SJCRH30 (cell line): ENCODE measurements at regions not wholly inside any gene's neighbourhood (a gene's known extent, or its start where the extent isn't known, plus 50 kb on each side); places are given as distances from the start of the nearest gene placed in this dataset.

Source experiments
- DNase-seq, 2 experiments: peaks; one replicate each; pipeline ENCODE4 v3.0.0-alpha.2; 2015 to 2020
- H3K27ac ChIP-seq: fragments of 250-450 bp; sonication (Bioruptor Pico); 2 replicates; pipeline ENCODE4 v1.5.1; 2020; ENCODE audit warnings: mild to moderate bottlenecking, moderate library complexity
- H3K27me3 ChIP-seq: fragments of 250-450 bp; sonication (Bioruptor Pico); 2 replicates; pipeline ENCODE4 v1.5.1; 2020; ENCODE audit warnings: mild to moderate bottlenecking, moderate library complexity
- H3K36me3 ChIP-seq: fragments of 250-450 bp; sonication (Bioruptor Pico); 2 replicates; pipeline ENCODE4 v1.5.1; 2020; ENCODE audit warnings: mild to moderate bottlenecking, moderate library complexity
- H3K4me1 ChIP-seq: fragments of 250-450 bp; sonication (Bioruptor Pico); 2 replicates; pipeline ENCODE4 v1.5.1; 2020; ENCODE audit warnings: mild to moderate bottlenecking, moderate library complexity
- H3K4me3 ChIP-seq: fragments of 250-450 bp; sonication (Bioruptor Pico); 2 replicates; pipeline ENCODE4 v1.5.1; 2020; ENCODE audit warnings: mild to moderate bottlenecking, moderate library complexity
- H3K9me3 ChIP-seq: fragments of 250-450 bp; sonication (Bioruptor Pico); replicated peaks from 2 replicates; pipeline ENCODE4 v1.5.1; 2020; ENCODE audit warnings: mild to moderate bottlenecking, moderate library complexity

DNA sequence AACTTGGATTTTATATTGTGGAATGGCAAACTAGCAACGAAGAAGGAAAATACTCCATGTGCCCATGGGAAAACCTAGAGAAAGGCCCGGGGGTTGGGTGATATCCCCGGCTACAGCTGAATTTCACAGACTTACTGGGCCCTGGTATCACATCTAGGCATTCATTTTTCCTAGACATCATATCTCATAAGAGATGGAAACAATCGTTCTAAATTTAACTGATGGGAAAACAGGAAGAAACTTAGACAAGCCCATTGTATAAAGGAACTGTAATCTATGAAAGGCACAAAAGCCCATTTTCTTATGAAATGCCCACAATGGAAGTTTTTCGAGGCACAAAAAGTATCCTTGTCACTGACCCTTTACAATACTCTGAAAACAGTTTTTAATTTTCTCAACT, 407.9 kb upstream of the LYPLAL1 start:
- Histone ChIP-seq H3K27me3 (no peaks in the 10 kb centered on the region), H3K9me3 (no peaks in the 10 kb centered on the region), H3K36me3 (no peaks in the 10 kb centered on the region), H3K27ac (no peak overlapping the region), H3K4me3 (no peak overlapping the region), H3K4me1 (no peaks in the 10 kb centered on the region)
- DNase-seq: no peak

GRCh38 chr1:218771931-218772330, 401.7 kb upstream of the LYPLAL1 start:
- no peaks in the 10 kb centered on the region for H3K36me3 ChIP-seq
- no peaks in the 10 kb centered on the region for H3K27me3 ChIP-seq
- H3K27ac ChIP-seq: no peak overlapping the region
- no peaks in the 10 kb centered on the region for H3K4me1 ChIP-seq
- H3K9me3 ChIP-seq: peaks cover 3% of the 10 kb centered on the region; the same call in 1 of the 2 replicates
- DNase-seq: no peak
- no peak overlapping the region for H3K4me3 ChIP-seq

GRCh38 chr1:218772575-218772974, 401.1 kb upstream of the LYPLAL1 start:
- Histone ChIP-seq H3K27me3 (no peaks in the 10 kb centered on the region), H3K9me3 (peaks cover 3% of the 10 kb centered on the region; the same call in 1 of the 2 replicates), H3K4me1 (no peaks in the 10 kb centered on the region), H3K4me3 (no peak overlapping the region), H3K27ac (no peak overlapping the region), H3K36me3 (no peaks in the 10 kb centered on the region)
- no peak for DNase-seq

DNA sequence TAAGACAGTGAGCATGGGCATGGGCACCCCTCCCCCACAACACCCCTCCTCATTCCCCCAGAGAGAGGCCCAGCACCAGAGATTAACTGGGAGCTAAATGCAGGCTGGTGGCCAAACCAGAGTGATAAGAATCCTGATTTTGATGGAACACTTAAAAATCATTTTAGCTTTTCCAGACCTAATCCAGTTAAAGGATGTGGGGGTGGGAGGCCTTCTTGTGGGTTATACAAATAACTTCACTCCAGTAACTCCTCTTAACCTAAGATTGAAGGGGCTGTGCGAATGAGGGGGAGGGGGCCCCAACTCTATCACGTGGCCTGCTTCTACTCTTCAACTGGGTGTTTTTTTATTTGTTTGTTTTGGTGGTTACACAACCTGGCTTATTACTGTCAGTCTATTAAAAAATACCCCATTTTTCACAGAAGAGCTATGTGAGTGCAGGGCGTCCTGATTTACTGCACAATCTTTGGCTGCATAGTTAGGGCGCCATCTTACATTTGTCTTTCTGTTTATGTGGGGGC, 398.1 kb upstream of the LYPLAL1 start:
- no peaks in the 10 kb centered on the region for H3K36me3 ChIP-seq
- H3K4me1 ChIP-seq: peaks cover 18% of the 10 kb centered on the region
- no peak overlapping the region for H3K4me3 ChIP-seq
- H3K9me3 ChIP-seq: peaks cover 3% of the 10 kb centered on the region; the same call in 1 of the 2 replicates
- no peaks in the 10 kb centered on the region for H3K27me3 ChIP-seq
- H3K27ac ChIP-seq: no peak overlapping the region
- no peak for DNase-seq

GRCh38 chr1:218778257-218779126, 395.2 kb upstream of the LYPLAL1 start:
- peak; percentile 28 to 54 for DNase-seq
- no peaks in the 10 kb centered on the region for H3K27me3 ChIP-seq
- no peaks in the 10 kb centered on the region; the same call in 1 of the 2 replicates for H3K9me3 ChIP-seq
- H3K4me3 ChIP-seq: no peak overlapping the region
- H3K27ac ChIP-seq: peak overlapping the region; percentile 21; the same call in 1 of the 2 replicates
- peaks cover 18% of the 10 kb centered on the region for H3K4me1 ChIP-seq
- no peaks in the 10 kb centered on the region for H3K36me3 ChIP-seq

- H3K27ac ChIP-seq: no peak overlapping the region; the same call in 1 of the 2 replicates
- no peaks in the 10 kb centered on the region for H3K36me3 ChIP-seq
- no peak overlapping the region for H3K4me3 ChIP-seq
- H3K4me1 ChIP-seq: peaks cover 18% of the 10 kb centered on the region
- H3K9me3 ChIP-seq: no peaks in the 10 kb centered on the region; the same call in 1 of the 2 replicates
- no peak for DNase-seq
- no peaks in the 10 kb centered on the region for H3K27me3 ChIP-seq
These were observed 394.2 kb upstream of the LYPLAL1 start for GRCh38 chr1:218779341-218780100.

DNA sequence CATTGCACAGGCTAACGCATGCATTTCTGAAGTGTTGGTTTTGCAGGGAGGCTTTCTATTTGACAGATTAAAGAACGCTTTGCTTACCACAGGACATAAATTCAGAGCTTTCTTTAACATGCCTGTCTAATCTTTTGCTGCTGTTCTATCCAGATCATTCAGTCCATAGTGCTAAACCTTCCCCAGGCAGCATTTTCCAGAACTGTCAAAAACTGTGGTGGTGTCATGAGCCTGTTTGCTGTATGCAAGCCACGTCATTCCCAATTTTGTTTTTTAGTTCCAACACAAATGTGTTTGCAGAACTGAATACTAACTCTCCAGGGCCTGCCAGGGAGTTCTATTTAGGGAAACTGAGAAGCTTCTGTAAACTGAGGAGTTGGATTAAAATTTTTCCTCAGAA, 390.5 kb upstream of the LYPLAL1 start:
- DNase-seq: no peak
- no peaks in the 10 kb centered on the region for H3K36me3 ChIP-seq
- H3K4me3 ChIP-seq: no peak overlapping the region
- H3K27ac ChIP-seq: no peak overlapping the region
- H3K27me3 ChIP-seq: no peaks in the 10 kb centered on the region
- H3K9me3 ChIP-seq: no peaks in the 10 kb centered on the region; the same call in 1 of the 2 replicates
- H3K4me1 ChIP-seq: peaks cover 15% of the 10 kb centered on the region

- no peak for DNase-seq
- Histone ChIP-seq H3K9me3 (no peaks in the 10 kb centered on the region; the same call in 1 of the 2 replicates), H3K36me3 (no peaks in the 10 kb centered on the region), H3K4me3 (no peak overlapping the region), H3K27me3 (no peaks in the 10 kb centered on the region), H3K4me1 (peaks cover 7% of the 10 kb centered on the region), H3K27ac (no peak overlapping the region)
These were observed 389.8 kb upstream of the LYPLAL1 start for GRCh38 chr1:218783916-218784315.

DNA sequence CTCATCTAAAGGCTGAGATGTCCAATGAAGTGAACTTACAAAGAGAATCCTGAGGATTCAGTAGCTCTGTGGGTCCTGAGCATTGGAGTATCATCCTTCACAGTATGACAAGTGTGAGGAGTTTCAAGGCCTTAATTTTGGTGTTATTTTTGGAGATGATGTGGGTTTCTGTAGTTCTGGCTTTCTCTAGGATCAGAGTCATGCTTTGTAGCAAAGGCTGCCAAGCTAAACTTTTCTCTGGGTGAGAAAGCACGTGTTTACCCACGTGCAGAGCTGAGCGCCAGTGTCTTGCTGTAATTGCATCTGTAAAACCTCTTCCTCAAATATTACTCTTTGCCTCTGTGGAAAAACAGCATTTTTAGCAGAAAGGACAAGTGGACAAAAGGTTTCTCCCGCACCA, 387.8 kb upstream of the LYPLAL1 start:
- Histone ChIP-seq H3K4me1 (no peaks in the 10 kb centered on the region), H3K9me3 (no peaks in the 10 kb centered on the region), H3K27ac (no peak overlapping the region), H3K27me3 (no peaks in the 10 kb centered on the region), H3K4me3 (no peak overlapping the region), H3K36me3 (no peaks in the 10 kb centered on the region)
- DNase-seq: no peak

- Histone ChIP-seq H3K4me3 (no peak overlapping the region), H3K27ac (no peak overlapping the region), H3K27me3 (no peaks in the 10 kb centered on the region), H3K9me3 (no peaks in the 10 kb centered on the region; the same call in 1 of the 2 replicates), H3K4me1 (no peaks in the 10 kb centered on the region), H3K36me3 (no peaks in the 10 kb centered on the region)
- DNase-seq: no peak
These were observed 385.9 kb upstream of the LYPLAL1 start for GRCh38 chr1:218787826-218788225.

GRCh38 chr1:218796773-218797172, 376.9 kb upstream of the LYPLAL1 start:
- Histone ChIP-seq H3K4me3 (no peak overlapping the region), H3K27me3 (no peaks in the 10 kb centered on the region), H3K27ac (no peak overlapping the region), H3K4me1 (no peaks in the 10 kb centered on the region), H3K36me3 (no peaks in the 10 kb centered on the region; the same call in 1 of the 2 replicates), H3K9me3 (no peaks in the 10 kb centered on the region; the same call in 1 of the 2 replicates)
- no peak for DNase-seq

GRCh38 chr1:218802799-218803198, 370.9 kb upstream of the LYPLAL1 start:
- Histone ChIP-seq H3K4me3 (no peak overlapping the region), H3K27ac (no peak overlapping the region), H3K36me3 (no peaks in the 10 kb centered on the region; the same call in 1 of the 2 replicates), H3K27me3 (no peaks in the 10 kb centered on the region), H3K9me3 (peaks cover 2% of the 10 kb centered on the region; the same call in 1 of the 2 replicates), H3K4me1 (no peaks in the 10 kb centered on the region)
- no peak for DNase-seq

DNA sequence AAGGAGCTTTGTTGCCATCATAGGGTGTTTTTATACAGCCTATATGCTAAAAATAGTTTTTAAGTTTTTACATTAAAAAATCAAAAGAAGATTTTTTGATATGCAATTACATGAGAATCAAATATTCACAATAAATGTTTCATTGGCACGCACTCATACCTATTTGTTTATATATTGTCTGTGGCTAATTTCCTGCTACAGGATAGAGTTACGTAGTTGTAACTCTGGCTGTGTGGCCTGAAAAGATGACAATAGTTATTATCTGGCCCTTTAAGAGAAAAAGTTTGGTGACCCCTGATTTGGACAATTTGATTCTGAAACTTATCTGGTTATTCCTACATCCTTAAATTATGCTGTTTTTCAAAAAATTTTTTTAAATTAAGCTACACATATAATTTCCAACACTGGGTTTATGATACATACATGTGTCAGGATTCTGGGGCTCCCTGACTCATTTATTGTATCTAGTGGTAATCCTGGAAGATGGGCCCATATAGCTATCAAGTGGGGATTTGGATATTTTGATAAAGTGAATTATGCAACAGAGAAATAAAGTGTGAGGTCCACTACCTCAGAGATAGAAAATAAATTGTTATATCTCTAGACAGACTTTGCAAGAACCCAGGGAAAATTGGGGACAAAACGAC, 370.2 kb upstream of the LYPLAL1 start:
- DNase-seq: no peak
- H3K9me3 ChIP-seq: peaks cover 2% of the 10 kb centered on the region; the same call in 1 of the 2 replicates
- no peaks in the 10 kb centered on the region for H3K27me3 ChIP-seq
- no peak overlapping the region for H3K27ac ChIP-seq
- H3K4me3 ChIP-seq: no peak overlapping the region
- H3K36me3 ChIP-seq: no peaks in the 10 kb centered on the region; the same call in 1 of the 2 replicates
- H3K4me1 ChIP-seq: no peaks in the 10 kb centered on the region

DNA sequence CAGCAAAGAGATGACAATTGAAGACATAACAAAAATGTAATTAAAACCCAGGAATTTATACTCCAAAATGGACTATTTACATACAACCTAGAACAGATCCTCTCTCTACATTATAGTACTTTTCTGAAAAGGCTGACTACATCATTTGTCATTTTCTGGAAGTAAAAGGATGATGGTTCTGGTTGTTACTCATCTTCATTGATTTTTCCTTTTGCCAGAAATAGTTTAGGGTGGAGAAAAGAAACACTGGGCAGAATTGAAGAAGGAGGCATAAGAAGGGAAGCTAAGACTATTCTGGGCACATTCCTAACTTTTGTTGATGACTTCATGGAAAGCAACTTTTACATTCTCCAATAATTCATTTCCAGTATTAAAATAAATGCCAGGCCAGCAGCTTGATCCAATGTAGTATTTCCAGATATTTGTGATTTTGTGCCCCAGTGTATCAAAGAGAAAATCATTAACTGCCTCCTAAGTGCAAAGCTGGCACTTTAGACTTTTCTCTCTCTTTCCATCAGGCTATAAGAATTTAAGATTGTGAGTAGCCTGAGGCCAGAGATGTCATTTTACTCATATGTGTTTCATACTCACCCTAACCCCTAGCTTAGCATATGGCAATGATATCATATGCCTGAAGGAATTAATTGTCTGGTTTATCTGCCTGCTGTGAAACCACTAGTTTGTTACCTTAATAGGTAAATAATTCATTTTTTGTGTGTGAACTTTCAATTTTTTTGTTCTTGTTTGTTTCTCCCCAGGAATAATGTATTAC, 369.5 kb upstream of the LYPLAL1 start:
- H3K4me3 ChIP-seq: no peak overlapping the region
- no peaks in the 10 kb centered on the region for H3K4me1 ChIP-seq
- no peaks in the 10 kb centered on the region for H3K36me3 ChIP-seq
- H3K27me3 ChIP-seq: no peaks in the 10 kb centered on the region
- no peak overlapping the region for H3K27ac ChIP-seq
- DNase-seq: no peak
- H3K9me3 ChIP-seq: peaks cover 2% of the 10 kb centered on the region; the same call in 1 of the 2 replicates
